T1000 (cell line): ENCODE measurements at regions not wholly inside any gene's neighbourhood (a gene's known extent, or its start where the extent isn't known, plus 50 kb on each side); places are given as distances from the start of the nearest gene placed in this dataset.

ENCODE experiments used
- DNase-seq: peaks from one replicate; lab custom pipeline; 2025; ENCODE audit warnings: mixed read lengths; lab: John Stamatoyannopoulos, UW

- DNase-seq, result no peak
Observed at GRCh38 chr1:59085101-59085500, 211.8 kb upstream of the FGGY start.

DNA sequence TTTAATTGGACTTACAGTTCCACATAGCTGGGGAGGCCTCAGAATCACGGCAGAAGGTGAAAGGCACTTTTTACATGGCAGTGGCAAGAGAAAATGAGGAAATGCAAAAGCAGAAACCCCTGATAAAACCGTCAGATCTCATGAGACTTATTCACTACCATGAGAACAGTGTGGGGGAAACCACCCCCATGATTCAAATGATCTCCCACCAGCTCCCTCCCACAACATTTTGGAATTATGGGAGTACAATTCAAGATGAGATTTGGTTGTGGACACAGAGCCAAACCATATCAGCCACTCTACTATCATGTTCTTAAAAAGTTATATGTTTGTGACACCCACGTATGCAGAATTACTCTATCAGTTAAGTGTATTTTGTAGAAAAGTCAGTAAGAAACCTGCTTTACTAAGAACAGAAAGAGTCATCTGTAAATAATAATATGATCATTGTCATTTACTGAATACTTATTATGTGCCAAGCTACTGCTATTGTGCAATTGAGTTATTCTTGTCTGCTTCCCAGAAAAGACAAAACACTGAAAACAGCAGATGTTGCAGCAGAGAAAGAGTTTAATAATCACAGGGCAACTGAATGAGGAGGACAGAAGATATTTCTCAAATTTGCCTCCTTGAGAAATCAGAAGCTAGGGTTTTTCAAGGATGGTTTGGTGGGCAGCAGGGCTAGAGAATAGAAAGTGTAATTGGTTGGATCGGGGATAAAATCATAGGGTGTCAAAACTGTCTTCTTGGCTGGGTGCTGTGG, 207.7 kb upstream of the FGGY start:
- no peak for DNase-seq

DNA sequence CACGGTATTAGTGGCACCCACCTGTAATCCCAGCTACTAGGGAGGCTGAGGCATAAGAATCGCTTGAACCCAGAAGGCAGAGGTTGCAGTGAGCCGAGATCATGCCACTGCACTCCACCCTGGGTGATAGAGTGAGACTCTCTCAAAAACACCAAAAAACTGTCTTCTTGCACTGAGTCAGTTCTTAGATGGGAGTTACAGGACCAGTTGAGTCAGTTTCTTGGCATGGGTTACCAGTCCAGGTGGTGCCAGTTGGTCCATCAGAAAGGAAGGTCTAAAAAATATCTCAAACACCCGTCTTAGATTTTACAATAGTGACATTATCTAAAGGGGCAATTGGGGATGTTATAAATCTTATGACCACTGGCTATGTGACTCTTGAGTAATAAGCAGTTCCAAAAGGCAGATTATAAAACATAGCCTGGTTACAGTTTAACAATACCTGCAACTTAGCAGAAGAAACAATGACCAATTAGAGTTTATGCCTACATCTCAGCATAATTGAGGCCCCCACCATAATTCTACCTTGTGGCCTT, 206.9 kb upstream of the FGGY start:
- DNase-seq, result no peak

- DNase-seq, result no peak
Observed at GRCh38 chr1:59092126-59092525, 204.8 kb upstream of the FGGY start.

GRCh38 chr1:59094001-59094400, 202.9 kb upstream of the FGGY start:
- DNase-seq, result no peak

GRCh38 chr1:59096501-59096900, 200.4 kb upstream of the FGGY start:
- no peak for DNase-seq

- no peak for DNase-seq
Observed at GRCh38 chr1:59098655-59099054, 198.2 kb upstream of the FGGY start.

- DNase-seq, result no peak
Observed at GRCh38 chr1:59100708-59101374, 196.1 kb upstream of the FGGY start.

DNA sequence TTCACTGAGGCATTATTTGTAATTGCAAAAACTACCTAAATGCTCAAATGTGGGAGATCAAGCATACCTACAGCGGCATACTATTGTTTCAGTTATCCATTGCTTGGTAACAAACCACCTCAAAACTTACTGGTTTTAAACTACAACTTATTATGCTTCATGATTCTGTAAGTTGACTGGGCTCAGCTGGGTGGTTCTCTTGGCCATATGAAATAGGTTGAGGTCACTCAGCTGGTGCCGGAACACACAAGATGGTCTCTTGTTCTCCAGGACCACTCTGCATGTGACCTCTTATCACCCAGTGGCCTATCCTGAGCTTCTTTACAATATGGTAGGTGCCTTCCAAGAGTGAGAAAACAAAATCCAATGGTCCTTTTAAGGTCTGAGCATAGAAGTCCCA, 195.4 kb upstream of the FGGY start:
- no peak for DNase-seq

DNA sequence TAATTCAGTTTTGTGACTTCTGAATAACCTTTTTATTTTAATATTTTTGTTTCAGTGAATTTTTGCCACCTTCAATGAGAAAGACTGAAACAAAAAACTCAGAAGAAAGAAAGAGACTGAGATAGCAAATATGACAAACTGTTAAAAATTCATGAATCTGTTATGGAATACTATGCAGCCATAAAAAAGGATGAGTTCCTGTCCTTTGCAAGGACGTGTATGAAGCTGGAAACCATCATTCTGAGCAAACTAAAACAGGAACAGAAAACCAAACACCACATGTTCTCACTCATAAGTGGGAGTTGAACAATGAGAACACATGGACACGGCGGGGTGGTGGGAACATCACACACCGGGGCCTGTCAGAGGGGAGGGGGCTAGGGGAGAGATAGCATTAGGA, 193.4 kb upstream of the FGGY start:
- DNase-seq, result no peak

DNA sequence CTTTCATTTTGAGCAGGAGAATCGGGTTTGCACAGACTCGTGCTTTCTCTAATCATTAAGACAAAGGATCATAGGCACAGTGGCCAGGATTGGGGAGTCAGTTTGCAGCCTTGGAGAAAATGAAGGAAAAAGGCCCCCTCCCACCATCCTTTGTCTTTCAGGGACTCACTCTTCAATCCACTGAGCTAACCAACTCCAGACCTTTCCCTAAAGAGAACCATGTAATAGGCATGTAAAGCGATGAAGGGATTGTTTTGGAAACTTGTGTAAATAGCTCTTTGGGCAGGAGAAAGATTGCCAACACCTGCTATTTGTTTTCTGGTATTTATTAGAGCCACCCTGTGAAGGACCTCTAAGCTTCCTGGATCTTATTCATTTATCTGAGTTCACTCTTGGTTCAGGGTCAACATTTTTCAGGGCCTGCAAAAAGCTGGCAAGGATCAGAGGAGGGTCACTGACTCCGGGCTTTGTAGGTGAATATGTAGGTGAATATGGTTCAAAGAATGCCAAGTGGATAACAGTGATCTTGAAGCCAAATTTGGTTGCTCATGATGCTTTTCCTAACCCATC, 192.6 kb upstream of the FGGY start:
- no peak for DNase-seq

DNA sequence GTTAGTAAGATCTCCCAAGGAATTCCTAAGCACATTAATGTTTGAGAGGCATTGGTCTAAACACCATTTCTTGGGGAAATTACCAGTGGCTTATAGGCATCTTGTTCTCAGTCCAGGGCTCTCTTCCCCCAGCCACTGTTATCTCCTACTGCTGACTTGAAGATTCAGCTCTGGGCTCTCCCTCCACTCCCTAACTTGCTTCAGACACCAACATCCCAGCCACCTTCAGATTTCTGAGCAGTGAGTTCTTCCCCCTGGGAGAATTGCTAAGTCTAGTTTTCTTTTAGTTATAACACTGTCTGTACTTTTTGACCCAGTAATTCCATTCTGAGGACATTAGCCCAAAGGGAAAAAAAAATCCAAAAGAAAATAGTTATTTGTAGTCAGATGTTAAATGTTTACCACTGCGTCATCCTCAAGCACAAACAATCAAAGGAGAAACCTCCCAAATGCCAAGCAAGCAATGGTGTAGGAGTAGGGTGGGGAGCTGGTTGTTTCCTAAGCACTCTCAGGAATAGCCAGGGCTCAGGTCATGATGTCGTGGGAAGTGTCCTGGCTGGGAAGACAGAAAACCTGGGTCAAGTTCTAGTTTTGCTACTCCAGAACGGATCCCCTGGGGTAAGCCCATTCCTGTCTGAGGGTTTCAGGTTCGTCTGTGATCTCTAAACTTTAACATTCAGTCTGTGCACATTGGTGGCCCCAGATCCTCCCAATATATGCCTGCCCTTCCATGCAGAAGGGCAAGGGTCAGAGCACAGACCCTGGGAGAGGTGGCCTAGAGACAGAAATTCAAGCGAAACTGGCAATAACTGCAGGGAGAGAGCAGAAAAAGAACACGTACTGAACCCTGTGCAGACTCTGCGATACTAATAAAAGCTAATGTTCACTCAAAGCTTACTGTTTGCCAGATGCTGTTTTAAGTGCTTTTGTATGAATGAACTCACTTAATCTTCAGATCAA, 191.1 kb upstream of the FGGY start:
- DNase-seq, result no peak

DNA sequence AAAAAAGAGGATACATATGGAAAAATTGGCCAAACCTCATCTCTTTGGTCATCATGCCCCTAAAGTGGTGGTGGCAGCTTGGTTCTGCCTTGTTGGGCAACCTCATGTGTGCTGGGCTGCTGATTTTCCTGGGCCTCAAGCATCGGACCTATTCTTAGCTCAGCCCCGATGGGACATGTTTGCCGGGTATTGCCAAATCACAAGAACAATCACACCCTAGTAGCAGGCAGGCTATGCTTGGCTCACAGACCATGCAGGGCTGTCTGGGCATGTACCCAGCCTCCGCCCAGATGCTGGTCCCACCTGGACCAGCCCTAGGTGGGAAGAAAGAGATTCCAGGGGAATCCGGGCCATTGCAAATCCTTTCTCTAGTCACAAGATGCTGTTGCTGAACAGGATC, 189.4 kb upstream of the FGGY start:
- DNase-seq, result no peak

DNA sequence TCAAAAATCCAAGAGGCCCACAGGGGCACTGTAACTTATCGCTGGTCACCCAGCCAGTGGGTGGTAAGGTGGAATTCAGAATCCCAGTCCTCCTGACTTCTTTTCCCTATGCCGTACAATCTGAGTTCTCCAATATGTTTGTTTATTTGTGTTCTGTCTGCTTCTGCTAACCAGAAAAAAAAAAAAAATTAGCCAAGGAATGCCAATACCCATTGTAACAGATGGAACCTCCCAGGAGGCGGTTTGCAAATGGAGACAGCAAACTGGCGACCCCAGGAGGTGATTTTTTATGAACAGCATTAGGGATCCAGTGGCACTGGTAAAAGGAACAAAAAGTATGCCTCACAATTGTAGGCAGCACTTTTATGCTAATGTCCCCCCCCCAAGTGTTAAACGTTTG, 189.0 kb upstream of the FGGY start:
- DNase-seq, result no peak

GRCh38 chr1:59108481-59109317, 188.2 kb upstream of the FGGY start:
- no peak for DNase-seq

GRCh38 chr1:59110271-59110670, 186.6 kb upstream of the FGGY start:
- DNase-seq, result no peak

GRCh38 chr1:59113876-59114457, 182.9 kb upstream of the FGGY start:
- no peak for DNase-seq

DNA sequence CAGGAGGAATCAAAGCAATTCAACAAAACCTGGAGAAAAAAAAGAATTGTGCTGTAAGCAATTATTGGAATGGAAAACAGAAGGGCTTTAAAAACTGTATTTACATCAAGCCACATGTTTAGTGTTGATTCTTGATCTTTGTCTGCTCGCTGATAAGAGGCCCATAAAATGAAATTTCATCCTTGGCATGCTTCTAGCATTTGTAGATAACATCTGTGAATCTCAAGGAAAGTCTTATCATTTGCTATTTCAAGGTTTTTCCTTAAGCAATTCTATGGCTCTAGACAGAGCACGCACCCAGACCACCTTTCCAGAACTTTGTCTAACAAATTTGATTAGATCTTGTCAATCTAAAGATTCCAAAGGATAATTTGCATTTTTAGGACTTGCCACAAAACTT, 181.0 kb upstream of the FGGY start:
- DNase-seq, result no peak

DNA sequence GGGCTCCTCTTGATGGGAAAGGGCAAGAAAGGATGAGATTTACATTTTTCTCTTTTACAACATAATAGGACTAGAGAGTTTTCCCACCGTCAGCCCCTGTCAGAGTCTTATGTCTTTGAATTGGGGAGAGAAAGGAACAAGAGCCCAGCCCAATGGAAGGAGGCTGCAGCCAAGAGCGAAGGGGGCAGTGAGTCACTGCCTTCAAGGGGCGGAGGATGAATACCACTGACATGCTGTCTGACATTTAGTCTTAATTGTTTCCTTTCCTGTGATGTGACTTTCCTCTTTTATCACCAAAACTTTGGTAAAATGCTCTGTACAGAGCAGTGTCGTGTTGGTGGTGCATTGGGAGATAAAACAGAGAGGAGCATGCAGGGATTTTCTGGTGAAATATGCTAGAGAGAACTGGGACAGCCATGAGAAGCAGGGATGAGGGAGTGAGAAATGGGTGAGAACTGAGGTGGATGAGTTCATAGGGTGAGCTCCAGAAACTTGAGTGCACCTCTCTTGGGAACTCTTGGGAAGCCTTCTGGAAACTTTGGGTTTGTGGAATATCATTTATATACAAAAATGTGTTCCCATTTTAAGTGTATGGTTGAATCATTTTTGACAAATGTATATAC, 179.9 kb upstream of the FGGY start:
- no peak for DNase-seq

GRCh38 chr1:59122527-59122926, 174.4 kb upstream of the FGGY start:
- no peak for DNase-seq
